Esophagus muscularis mucosa (tissue), 4 donors: ENCODE measurements at regions not wholly inside any gene's neighbourhood (a gene's known extent, or its start where the extent isn't known, plus 50 kb on each side); places are given as distances from the start of the nearest gene placed in this dataset.

Experiments
- CTCF ChIP-seq, 3 experiments: fragments of 200-600 bp in 2 of 3; fragments of 450-650 bp in 1 of 3; sonication (generic) in 2 of 3; IDR thresholded peaks; one replicate each; pipeline ENCODE4 v1.5.1; 2017 to 2019; ENCODE audit warnings: antibody characterized with exemption in 3 of 3, mild to moderate bottlenecking in 2 of 3, moderate library complexity in 1 of 3
- EP300 ChIP-seq: sonication (generic); formaldehyde crosslinking; IDR thresholded peaks from one replicate; pipeline ENCODE4 v1.6.1; 2017; ENCODE audit warnings: antibody characterized with exemption
- POLR2AphosphoS5 ChIP-seq, 2 donors: sonication (generic); formaldehyde crosslinking; IDR thresholded peaks; one replicate each; pipeline ENCODE4 v1.6.1; 2017; ENCODE audit warnings: antibody characterized with exemption in 2 of 2

GRCh38 chr2:58562276-58562675 is 321.2 kb upstream of the FANCL start:
- no peak for TF ChIP-seq POLR2AphosphoS5 (IDR thresholded peaks at IDR 0.05)
- TF ChIP-seq EP300 = no peak
- TF ChIP-seq CTCF (IDR thresholded peaks at IDR 0.05) = no peak
